ENCODE measurements at regions not wholly inside any gene's neighbourhood (a gene's known extent, or its start where the extent isn't known, plus 50 kb on each side); places are given as distances from the start of the nearest gene placed in this dataset.

GRCh38 chr7:50214126-50214670 lies 90.3 kb upstream of the IKZF1 start:
- H3K4me3 ChIP-seq, result no peak overlapping the region
- H3K9me3 ChIP-seq, result no peaks in the 10 kb centered on the region
- H3K27ac ChIP-seq, result peak overlapping the region in 1 of 2 donors; percentile 45
- H3K4me1 ChIP-seq, result peaks cover 0 to 53% of the 10 kb centered on the region in 2 donors
- H3K27me3 ChIP-seq, result no peaks in the 10 kb centered on the region
- ATAC-seq (no peak), DNase-seq (no peak)
- intact Hi-C loops (cut with DNase I), result loop anchor here in 1 of 2 donors (10.0 kb wide), 1 partner anchor 151 kb away; no protein-coding TSS in a partner anchor
- H3K36me3 ChIP-seq, result no peaks in the 10 kb centered on the region
- TF ChIP-seq CTCF (IDR thresholded peaks at IDR 0.05), result no peak

GRCh38 chr7:50213622-50214017 lies 90.9 kb upstream of the IKZF1 start:
- ATAC-seq, result no peak
- intact Hi-C loops (cut with DNase I), result loop anchor here in 1 of 2 donors (10.0 kb wide), 1 partner anchor 151 kb away; no protein-coding TSS in a partner anchor

DNA sequence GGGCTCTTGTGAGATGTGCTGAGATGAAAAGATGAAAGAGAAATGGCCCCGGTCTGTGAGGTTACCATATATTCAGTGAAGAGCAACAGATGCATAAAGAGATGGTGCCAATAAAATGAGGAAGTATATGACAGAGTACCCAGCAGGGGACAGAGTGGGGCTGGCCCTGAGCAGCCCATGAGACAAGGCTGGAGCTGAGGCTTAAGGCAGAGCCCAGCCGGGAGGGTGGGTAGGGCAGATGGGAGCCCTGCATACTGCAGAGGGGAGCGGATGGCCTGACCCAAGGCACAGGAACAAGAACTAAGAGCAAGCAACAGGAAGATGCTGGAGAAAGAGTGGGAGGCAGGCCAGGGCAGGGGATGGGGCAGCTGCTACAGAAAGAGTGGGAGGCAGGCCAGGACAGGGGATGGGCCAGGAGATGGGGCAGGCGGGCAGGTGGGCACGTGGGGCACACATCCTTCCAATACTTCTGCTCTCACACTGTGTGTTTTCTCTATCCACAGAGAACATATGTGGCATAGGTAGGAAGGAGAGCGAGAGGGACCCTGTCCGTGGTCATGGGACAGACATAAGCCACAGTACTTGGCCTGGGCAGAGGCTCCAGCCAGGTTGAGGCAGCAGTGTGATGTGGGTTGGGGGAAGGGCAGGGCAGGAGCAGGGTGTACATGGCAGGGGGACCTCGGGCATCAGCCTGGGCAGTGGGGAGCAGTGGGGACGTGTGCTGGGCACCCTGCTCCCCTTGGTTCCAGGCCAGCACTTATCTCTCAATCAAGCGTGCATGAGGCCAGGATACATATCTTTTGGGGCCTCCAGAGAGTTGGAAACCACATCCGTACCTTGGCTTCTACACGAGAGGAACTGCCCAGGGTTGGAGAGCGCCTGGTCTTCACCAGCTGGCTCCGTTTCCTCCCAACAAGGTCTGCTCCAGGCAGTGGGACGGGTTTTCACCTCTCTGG lies 91.6 kb upstream of the IKZF1 start:
- peak; percentile 59 for ATAC-seq
- H3K4me1 ChIP-seq, result peaks cover 0 to 51% of the 10 kb centered on the region in 2 donors
- no peak for TF ChIP-seq CTCF (IDR thresholded peaks at IDR 0.05)
- no peak overlapping the region for H3K4me3 ChIP-seq
- no peak for DNase-seq
- H3K9me3 ChIP-seq, result no peaks in the 10 kb centered on the region
- peak overlapping the region in 1 of 2 donors; percentile 45 for H3K27ac ChIP-seq
- no peaks in the 10 kb centered on the region for H3K27me3 ChIP-seq
- no peaks in the 10 kb centered on the region for H3K36me3 ChIP-seq
- intact Hi-C loops (cut with DNase I), result loop anchor here in 1 of 2 donors (10.0 kb wide), 1 partner anchor 152 kb away; no protein-coding TSS in a partner anchor

More at GRCh38 chr7:50213622-50214017, 90.9 kb upstream of the IKZF1 start:
- H3K36me3 ChIP-seq, result no peaks in the 10 kb centered on the region
- peaks cover 0 to 52% of the 10 kb centered on the region in 2 donors for H3K4me1 ChIP-seq
- peak overlapping the region in 1 of 2 donors; percentile 45 for H3K27ac ChIP-seq
- no peak overlapping the region for H3K4me3 ChIP-seq
- TF ChIP-seq CTCF (IDR thresholded peaks at IDR 0.05), result no peak
- no peaks in the 10 kb centered on the region for H3K27me3 ChIP-seq
- no peak for DNase-seq
- H3K9me3 ChIP-seq, result no peaks in the 10 kb centered on the region

GRCh38 chr7:50212016-50212325 lies 92.5 kb upstream of the IKZF1 start:
- H3K36me3 ChIP-seq, result no peaks in the 10 kb centered on the region
- ATAC-seq, result no peak
- intact Hi-C loops (cut with DNase I), result loop anchor here in 1 of 2 donors (10.0 kb wide), 1 partner anchor 153 kb away; no protein-coding TSS in a partner anchor
- no peak for TF ChIP-seq CTCF (IDR thresholded peaks at IDR 0.05)
- peaks cover 0 to 52% of the 10 kb centered on the region in 2 donors for H3K4me1 ChIP-seq
- no peak for DNase-seq
- no peaks in the 10 kb centered on the region for H3K9me3 ChIP-seq
- H3K4me3 ChIP-seq, result no peak overlapping the region
- no peak overlapping the region for H3K27ac ChIP-seq
- H3K27me3 ChIP-seq, result no peaks in the 10 kb centered on the region

Measured in left lung (tissue), 4 donors.